Stimulated activated CD8-positive, alpha-beta memory T cell treated with anti-CD3 and anti-CD28 coated beads, Interleukin-7, amount 100 ng/mL, for 24 hours (primary cell): ENCODE measurements at regions not wholly inside any gene's neighbourhood (a gene's known extent, or its start where the extent isn't known, plus 50 kb on each side); places are given as distances from the start of the nearest gene placed in this dataset.
"Not testable (repeated sequence)": the region's sequence is repeated elsewhere in the genome, so short reads cannot be mapped to it uniquely, and the experiment has no call there.

ENCODE experiments used
- DNase-seq: peaks from one replicate; pipeline ENCODE4 v3.0.0-alpha.2; 2020; ENCODE audit warnings: low read depth

DNA sequence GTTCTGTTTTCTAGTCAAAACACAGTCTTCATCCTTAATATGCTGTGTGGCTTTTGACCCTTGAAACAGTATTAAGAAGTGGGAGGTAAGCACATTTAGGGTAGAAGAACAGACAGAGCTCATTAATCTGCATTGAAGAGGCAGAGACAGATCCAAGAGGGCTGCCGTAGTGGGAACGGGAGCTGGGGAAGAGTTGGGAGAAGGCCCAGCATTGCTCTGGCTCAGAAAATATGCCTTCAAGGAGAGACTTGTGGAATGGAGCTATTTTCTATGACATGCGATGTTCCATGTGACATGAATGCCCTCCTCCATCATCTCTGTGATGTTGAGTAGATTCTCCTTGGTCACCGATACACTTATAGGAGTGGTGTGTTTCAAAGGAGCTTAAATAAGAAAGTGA lies 273.3 kb upstream of the BOD1L1 start:
- no peak for DNase-seq

DNA sequence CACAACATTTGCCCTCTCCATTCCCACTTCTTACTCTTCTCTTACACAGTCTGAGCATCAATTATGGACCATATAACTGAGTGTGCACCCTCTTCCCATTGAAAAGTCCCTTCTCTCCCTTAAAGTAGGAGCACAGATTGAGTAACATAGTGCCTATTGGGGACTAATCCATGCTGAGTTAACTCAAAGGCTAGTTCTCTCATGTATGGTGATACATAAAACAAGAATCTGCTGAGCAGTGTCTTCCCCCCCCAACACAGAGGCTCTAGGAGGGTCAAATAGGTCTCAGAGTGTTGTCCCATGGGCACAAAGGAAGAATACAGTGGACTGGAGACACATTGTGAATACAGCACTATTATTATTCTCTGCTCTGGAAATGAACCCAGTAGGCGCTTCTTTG lies 274.6 kb upstream of the BOD1L1 start:
- no peak for DNase-seq

DNA sequence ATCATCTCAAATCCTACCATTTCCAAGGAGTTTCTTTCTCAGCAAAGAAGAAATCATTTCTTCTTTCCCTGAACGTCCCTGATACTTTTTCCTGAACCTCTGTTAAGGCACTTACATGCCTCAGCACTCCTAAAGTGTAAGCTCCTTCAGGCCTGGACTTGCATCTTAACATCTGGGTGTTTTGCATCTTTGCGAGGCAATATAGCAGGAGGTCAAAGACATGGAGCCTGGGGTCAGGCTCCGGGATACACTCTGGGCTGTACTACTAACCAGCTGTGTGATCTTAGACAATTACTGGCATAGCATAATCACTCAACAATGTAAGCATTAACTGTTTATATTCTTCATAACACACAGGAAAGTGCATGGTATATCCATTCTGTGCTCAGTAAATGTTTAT lies 275.5 kb upstream of the BOD1L1 start:
- DNase-seq: no peak

DNA sequence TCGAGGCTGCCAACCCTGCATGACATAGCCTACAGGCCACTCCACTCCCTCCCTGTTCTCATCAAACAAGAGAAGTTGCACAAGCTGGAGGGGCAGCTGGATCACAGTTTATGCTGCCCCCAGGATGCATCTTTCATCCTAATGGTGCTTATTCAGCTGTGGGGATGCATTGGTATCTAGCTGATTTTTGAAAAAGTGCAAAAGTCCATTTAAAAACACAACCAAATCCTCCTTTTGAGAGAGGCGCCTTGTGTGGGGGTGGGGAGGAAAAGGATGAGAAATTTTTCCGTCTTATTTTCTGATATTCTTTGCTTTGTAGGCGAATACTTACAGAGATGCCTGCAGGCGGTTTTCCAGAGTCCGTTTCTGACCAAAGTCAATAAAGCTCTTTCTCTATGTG lies 276.4 kb upstream of the BOD1L1 start:
- no peak for DNase-seq

DNA sequence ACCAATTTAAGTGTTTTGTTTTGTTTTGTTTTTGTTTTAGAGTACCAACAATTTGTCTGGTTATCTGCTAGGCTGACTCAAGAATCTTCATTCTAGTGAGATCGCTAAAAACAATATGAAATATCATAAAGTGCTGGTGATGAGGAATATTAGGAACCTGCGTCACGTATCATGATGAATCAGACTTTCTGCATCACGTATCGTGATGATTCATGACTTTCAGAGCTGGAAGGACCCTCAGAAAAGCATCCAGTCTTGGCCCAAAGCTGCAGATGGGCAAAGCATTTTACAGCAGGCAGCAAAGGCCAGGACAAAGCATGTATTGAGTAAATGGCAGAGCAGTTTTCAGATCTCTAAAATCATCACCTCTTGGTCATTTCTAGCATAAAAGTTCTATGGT lies 278.0 kb upstream of the BOD1L1 start:
- no peak for DNase-seq

DNA sequence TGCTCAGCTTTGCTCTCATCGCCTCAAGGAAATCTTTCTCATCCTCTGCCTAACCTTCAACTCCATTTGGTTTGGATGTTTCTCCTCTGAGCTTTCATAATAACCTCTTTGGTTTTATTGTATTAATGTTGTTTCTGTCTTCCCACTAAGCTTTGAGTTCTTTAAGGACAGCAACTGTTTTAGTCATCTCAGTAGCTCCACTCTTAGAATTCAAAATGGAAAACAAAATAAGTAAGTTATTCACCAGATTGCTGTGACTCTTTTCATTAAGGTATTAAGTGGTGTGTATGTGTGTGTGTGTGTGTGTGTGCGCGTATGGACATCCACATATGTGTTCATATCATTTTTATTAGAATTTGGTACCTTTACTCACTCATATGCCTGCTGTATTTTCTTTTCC lies 279.2 kb upstream of the BOD1L1 start:
- no peak for DNase-seq

DNA sequence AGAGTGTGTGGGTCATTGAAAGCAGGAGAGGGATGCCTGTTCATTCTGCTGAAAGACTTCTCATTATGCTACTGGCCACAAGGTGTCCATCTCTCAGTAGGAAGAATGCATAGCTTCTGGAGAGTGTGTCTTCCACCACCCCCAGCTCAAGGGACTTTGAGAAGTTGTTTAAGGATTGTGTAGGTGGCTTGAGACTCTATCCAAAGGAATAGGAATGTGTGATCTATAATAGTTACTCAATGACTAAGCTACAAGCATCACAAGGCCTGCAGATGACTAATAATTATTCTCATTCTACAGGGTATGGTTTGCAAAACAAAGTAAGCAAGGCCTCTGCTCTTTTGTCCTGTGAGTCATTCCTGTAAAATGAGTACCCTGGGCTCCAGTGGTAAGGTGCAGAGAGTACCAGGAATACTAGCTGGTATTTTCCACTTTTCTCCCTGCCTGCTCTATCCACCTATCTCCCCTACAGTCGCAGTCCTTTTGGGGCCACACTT lies 279.8 kb upstream of the BOD1L1 start:
- no peak for DNase-seq

DNA sequence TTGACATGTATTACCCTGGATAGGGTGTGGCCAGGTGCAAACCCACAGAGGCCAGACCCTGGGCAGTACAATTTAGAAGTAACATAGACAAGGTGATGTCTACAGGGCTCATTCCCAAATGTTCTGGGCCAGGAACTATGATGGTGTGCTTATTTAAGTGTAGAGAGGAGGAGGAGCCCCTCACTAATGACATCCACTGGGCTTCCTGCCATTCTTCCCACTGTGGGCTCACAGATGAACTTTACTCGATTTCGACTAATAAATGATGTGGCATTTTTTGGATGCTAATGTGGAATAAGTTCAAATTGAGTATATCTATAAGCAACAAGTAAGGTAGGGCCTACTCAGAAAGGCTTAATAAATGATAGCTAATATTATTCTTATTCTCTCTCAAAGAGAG lies 280.9 kb upstream of the BOD1L1 start:
- no peak for DNase-seq

DNA sequence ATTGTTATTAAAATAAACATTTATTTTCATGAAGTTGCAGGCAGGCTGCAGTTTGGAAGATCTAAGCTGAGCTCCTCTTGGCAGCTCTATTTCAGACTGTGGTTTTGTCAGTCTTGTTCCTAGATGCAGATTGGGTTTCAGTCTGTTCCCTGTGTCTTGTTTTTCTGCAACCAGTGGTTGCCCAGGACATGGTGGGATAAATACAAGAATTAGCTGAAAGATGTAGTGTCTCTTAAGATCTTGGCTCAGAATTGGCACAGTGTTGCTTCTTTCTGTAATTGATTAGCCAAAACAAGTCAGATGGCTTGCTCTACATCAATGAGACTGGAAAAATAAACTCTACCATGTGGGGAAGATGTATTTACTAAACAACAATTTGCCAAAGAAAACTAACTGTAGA lies 283.0 kb upstream of the BOD1L1 start:
- DNase-seq: no peak

DNA sequence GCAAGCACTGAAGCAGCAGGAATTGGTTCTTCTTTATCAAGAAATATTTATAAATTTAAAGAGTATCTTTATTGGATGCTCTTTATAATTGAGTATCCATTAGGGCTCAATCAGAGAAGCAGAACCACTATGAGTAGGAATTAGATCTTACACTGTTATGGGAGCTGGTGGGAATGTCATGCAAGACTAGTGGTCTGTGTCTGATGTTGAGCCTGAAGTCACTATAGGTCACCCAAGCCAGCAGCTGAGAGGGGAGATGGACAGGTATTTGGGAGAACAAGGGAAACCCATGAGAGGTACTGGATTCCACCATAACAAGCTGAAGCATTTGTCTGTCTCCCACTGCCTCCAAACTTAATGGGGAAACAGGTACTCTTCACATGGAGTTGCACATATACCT lies 283.7 kb upstream of the BOD1L1 start:
- no peak for DNase-seq

DNA sequence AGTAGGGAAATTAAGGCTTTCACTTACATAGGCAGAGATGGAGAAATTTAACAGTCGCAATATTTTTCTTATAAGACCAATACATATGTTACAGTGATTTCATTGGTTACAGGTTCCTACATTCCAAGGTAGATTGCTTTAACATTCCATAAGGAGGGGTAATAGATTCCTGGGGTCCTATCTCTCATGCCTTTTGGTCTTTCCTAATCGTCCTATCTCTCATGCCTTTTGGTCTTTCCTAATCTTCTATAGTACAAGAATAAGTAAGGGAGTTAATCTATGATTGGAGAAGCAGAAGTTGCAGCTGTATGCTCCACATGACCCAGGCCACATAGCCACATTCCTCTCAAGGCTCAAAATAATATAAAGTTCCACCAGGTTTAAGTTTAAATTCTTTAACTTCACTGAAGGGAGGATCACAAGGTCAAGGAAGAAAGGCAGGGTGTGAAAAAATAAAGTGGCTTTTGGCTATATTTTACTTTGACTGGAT lies 285.0 kb upstream of the BOD1L1 start:
- DNase-seq: no peak

DNA sequence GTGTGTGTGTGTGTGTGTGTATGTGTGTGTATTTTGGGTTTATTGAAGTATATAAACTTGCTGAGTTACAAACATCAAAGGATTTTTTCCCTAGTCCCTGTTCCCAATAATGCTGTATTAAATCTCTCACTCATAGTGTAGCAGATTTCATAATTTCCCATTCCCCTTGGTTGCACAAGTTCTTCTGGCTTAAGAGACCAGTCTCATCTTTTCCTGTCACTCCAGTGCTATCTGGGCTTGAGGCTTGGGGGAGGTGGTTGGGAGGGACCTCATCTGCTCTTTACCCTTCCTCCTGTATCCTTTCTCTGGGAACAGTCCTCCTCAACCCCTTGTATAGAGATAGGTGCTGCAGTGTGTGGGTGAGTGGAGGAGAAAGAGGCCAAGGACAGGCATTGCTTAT lies 285.4 kb upstream of the BOD1L1 start:
- DNase-seq: no peak

DNA sequence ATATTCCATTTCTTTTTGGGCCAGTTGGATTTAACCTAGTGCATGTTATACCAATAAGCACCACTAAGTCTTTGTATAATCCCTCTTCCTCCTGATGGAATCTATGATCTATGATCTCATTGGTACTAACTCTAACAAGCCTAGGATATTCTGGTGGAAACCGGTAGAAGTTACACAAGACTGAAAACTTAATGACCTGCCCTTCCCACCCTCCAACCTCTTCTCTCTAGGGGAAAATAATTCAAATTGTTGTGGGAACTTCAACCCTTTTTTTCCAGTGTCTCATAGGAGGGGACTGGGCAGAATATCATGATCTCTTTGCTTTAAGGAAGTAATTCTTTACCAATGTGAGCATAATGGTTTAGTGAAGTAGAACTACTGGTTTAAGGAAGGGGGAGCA lies 289.5 kb upstream of the BOD1L1 start:
- DNase-seq: no peak

DNA sequence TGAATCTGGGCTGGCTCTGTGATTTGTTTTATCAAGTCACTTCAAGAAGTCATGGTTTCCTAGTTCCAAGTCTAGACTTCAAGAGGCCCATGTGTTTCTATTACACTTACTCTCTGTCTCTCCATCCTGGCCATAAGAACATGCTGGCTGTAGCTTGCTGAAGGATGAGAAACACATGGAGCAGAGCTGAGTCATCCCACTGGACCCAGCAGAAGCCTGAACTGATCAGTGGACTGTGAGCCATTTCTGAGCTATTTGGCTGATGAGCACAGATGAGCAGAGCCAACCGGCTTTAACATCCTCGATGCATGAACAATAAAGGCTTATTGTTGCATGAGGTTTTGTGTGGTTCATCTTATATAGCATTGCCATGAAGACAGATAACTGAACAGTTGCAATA lies 290.6 kb upstream of the BOD1L1 start:
- DNase-seq: no peak

DNA sequence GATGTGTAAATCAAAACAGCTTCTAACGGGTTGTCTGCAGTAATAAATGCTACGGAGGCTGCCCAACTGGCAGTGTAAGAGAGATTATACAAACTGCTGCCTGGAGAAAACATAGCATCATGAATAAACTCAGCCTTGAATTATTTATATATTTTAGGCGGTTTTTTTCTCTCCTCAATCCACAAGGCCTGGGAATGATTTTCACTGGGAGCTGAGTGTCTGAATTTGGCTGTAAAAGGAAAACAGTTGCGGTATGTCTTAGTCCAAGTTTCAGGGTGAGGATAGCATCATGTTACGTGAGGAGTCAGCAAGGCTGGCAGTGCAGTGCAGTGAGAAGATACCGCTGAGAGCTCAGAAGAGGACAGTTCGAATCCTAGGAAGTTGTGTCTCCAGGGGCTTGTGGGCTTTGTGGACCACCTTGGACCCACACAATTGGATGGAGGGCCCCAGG lies 291.5 kb upstream of the BOD1L1 start:
- no peak for DNase-seq

DNA sequence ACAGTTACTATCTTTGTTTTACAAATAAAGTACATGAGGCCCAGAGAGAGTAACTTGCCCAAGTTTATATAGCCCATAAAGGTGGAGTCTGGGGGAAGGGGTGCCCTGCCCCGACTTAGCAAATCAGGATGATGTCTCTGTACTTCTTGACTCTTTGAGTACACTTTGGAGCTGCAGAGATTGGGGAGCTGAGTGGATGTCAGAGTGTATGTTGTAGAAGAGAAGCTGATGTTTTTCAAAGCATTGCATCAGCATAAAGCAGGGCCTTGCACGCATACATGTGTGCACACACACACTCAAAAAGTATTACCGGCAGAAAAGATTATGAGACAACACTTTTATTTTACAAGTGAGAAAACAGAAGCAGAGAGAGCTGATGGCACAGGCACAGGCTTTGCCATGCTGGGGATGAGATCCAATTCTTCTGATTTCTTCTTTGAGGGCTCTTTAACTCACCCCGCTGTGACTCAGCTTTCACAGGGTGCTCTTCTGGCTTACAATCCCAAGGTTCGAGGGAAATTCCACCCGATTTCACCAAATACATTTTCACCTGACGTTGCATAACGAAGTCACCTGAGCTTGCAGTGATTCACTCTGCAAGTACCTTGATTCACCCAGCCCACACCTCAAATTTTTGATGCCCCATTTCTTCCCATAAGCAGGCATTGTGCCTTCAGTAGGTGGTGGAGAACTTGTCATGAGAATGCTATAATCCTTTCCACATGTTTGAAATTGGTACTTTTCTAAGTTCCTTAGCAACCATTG lies 292.8 kb upstream of the BOD1L1 start:
- DNase-seq: no peak

DNA sequence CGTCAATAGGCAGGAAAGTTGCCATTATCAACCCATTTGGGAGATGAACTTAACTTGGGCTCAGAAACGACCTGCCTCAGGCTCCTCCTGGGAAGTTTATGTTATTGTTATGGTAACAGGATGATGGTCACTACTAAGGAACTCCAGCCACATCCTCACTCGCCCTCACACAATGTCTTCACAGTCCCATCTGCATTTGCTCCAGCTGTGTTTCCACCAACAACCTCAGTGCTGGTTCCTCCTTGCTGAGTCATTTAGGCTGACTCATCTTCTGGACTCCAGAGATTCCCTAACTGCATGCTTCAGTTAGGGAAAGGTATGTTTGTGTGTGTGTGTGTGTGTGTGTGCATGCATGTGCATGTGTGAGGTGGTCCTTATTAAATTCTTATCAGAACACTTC lies 293.4 kb upstream of the BOD1L1 start:
- DNase-seq: no peak

DNA sequence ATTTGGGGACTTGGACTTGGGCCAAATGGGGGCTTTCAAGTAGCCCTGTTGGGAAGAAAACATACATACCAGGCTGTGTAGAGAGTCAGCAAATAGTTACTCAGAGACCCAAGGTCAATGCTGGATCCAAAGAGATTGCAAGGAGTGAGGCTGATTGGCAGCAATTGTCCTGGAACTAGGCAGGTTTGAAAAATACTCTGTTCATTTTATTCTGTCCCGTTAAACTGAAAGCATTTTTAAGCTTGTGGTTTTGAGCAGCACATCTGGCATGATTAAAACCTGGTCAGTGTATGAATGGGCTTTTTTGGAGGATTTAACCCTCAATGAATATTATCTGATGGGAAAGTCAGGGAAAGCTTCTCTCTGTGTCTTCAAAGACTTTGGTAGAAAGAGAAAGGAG lies 294.3 kb upstream of the BOD1L1 start:
- DNase-seq: no peak

DNA sequence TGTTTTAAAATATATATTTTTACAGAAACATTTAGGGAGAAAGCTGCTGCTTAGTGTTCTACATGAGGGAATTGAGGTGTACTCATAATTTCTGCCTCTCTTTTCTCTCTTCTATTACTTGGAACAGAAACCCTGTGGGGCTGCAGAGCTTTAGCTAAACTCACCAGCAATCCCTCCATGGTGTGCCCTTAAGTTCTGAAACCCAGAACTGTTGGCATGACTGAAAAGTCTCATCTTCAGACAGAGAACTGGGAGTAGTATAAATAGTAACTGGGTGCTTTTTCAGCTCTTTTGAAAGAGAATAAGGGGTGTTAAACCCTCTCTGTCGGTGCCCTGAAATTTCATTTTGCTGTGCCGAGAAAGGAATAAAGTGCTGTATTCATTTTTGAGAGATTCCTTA lies 294.9 kb upstream of the BOD1L1 start:
- DNase-seq: no peak

DNA sequence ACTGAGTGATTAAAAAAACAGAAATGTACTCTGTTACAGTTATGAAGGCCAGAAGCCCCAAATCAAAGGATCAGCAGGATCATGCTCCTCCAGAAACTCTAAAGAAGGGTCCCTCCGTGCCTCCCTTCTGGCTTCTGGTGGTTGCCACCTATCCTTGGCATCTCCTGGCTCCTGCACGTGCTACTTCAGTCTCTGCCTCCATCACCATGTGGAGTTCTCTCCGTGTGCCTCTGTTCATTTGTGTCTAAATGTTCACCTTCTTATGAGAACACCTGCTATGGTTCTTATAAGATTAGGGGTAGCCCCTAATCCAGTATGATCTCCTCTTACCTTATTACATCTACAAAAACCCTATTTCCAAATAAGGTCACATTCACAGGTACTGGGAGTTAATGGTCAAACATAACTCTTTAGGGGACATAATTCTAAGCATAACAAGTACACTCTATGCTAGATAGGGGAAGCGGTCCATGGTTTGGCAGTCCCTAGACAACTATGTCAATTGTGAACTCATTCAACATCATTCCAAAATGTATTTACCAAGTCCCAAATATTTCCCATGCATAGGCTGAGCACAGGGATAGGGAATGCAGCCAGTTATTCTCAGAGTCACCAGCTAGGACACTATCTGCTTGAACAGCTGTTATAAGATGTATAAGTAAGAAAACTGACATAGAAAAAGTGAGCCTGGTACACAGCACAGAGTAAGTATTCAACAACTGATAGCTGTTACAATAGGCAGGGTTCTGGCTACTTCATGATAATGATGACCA lies 295.5 kb upstream of the BOD1L1 start:
- no peak for DNase-seq

DNA sequence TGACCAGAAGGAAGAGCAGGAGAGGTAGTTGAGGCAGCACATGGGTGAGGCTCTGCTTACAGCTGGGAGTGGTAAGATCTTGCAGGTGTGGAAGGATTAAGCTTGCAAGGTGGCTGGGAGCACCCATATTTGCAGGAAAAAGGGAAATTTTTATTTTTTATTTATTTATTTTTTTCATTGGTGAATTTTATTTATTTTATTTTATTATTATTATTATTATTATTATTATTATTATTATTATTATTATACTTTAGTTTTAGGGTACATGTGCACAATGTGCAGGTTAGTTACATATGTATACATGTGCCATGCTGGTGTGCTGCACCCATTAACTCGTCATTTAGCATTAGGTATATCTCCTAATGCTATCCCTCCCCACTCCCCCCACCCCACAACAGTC lies 297.4 kb upstream of the BOD1L1 start:
- not testable (repeated sequence) for DNase-seq

DNA sequence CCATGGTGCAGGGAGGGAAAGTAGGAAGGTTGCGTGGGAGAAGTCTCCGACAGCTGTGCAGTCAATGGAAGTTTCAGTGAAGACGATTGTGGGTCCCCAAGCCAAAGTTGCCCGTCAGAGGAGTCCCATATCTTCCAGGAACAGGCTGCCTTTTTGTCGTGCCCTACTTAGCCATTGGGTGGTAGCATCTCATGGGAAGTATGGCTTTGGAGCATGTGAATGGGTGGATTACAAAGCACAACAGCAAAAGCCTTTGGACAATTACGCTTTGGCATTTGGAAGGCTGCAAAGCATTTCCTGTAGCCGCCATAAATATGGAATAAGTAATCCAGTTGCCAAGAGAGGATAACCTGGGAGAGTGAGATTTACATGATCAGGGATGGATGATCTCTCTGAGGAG lies 300.7 kb upstream of the BOD1L1 start:
- no peak for DNase-seq

DNA sequence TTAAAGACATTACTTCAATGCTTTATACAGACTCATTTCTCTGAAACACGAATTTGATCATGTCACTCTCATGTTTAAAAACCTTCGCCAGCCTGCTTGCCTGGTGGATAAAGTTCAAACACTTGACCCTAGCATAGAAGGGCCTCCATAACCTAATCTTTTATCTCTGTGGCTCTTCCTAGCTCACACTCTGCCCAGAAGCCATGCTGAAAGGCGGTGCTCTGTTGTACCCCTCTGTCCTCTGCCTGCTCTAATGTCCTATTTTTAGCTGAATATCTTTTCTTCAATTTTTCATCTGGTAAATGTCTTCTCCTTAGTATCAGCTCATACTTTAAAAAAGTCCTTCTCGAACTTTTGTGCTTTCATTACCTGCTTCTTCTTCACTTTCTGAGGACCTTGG lies 302.6 kb upstream of the BOD1L1 start:
- no peak for DNase-seq
